T-helper 2 cell treated with Interferon-gamma antibody and Interleukin-4, amounts not matched to agents 5 μg/mL and 100 μg/mL, for 36 hours (primary cell): ENCODE measurements at regions not wholly inside any gene's neighbourhood (a gene's known extent, or its start where the extent isn't known, plus 50 kb on each side); places are given as distances from the start of the nearest gene placed in this dataset.

ENCODE experiments used
- DNase-seq: peaks from one replicate; pipeline ENCODE4 v3.0.0; 2021; ENCODE audit warnings: low spot score
- H3K27ac Mint-ChIP-seq: one replicate; pipeline ENCODE4 v1.8.0; 2021; ENCODE audit warnings: mild to moderate bottlenecking, mixed read lengths
- H3K27me3 Mint-ChIP-seq: one replicate; pipeline ENCODE4 v1.8.0; 2021; ENCODE audit warnings: low read depth, mixed read lengths
- H3K36me3 Mint-ChIP-seq: one replicate; pipeline ENCODE4 v1.8.0; 2021; ENCODE audit warnings: low read depth, mixed read lengths
- H3K4me1 Mint-ChIP-seq: one replicate; pipeline ENCODE4 v1.8.0; 2021; ENCODE audit warnings: low read depth, mixed read lengths
- H3K4me3 Mint-ChIP-seq: one replicate; pipeline ENCODE4 v1.8.0; 2022; ENCODE audit warnings: mild to moderate bottlenecking, moderate library complexity, mixed read lengths
- H3K9me3 Mint-ChIP-seq: one replicate; pipeline ENCODE4 v1.8.0; 2021; ENCODE audit warnings: mixed read lengths

GRCh38 chr18:42632801-42633200 is 482.7 kb downstream of the RIT2 start:
- DNase-seq: no peak
- H3K27ac Mint-ChIP-seq: no peak overlapping the region
- no peaks in the 10 kb centered on the region for H3K36me3 Mint-ChIP-seq
- no peaks in the 10 kb centered on the region for H3K4me1 Mint-ChIP-seq
- H3K4me3 Mint-ChIP-seq: no peak overlapping the region
- H3K9me3 Mint-ChIP-seq: no peaks in the 10 kb centered on the region
- no peaks in the 10 kb centered on the region for H3K27me3 Mint-ChIP-seq

- peaks cover 4% of the 10 kb centered on the region for H3K9me3 Mint-ChIP-seq
- H3K36me3 Mint-ChIP-seq: no peaks in the 10 kb centered on the region
- H3K27me3 Mint-ChIP-seq: no peaks in the 10 kb centered on the region
- no peak overlapping the region for H3K4me3 Mint-ChIP-seq
- no peak overlapping the region for H3K27ac Mint-ChIP-seq
- DNase-seq: no peak
- H3K4me1 Mint-ChIP-seq: no peaks in the 10 kb centered on the region
These were observed 480.0 kb downstream of the RIT2 start for GRCh38 chr18:42635378-42636048.

- no peaks in the 10 kb centered on the region for H3K4me1 Mint-ChIP-seq
These were observed 479.2 kb downstream of the RIT2 start for GRCh38 chr18:42636309-42636708.

GRCh38 chr18:42640160-42640559 is 475.3 kb downstream of the RIT2 start:
- Mint-ChIP-seq H3K36me3 (no peaks in the 10 kb centered on the region), H3K4me1 (no peaks in the 10 kb centered on the region)

More at GRCh38 chr18:42636309-42636708, 479.2 kb downstream of the RIT2 start:
- Mint-ChIP-seq H3K27ac (no peak overlapping the region), H3K4me3 (no peak overlapping the region), H3K9me3 (peaks cover 4% of the 10 kb centered on the region), H3K36me3 (no peaks in the 10 kb centered on the region), H3K27me3 (no peaks in the 10 kb centered on the region)
- no peak for DNase-seq

GRCh38 chr18:42641996-42642395 is 473.5 kb downstream of the RIT2 start:
- DNase-seq: no peak
- Mint-ChIP-seq H3K27ac (no peak overlapping the region), H3K9me3 (peaks cover 9% of the 10 kb centered on the region), H3K36me3 (no peaks in the 10 kb centered on the region), H3K4me3 (no peak overlapping the region), H3K4me1 (no peaks in the 10 kb centered on the region), H3K27me3 (no peaks in the 10 kb centered on the region)

More at GRCh38 chr18:42640160-42640559, 475.3 kb downstream of the RIT2 start:
- no peaks in the 10 kb centered on the region for H3K27me3 Mint-ChIP-seq
- DNase-seq: no peak
- peaks cover 9% of the 10 kb centered on the region for H3K9me3 Mint-ChIP-seq
- no peak overlapping the region for H3K4me3 Mint-ChIP-seq
- H3K27ac Mint-ChIP-seq: no peak overlapping the region

- no peak for DNase-seq
- no peaks in the 10 kb centered on the region for H3K27me3 Mint-ChIP-seq
These were observed 470.8 kb downstream of the RIT2 start for GRCh38 chr18:42644729-42645131.

GRCh38 chr18:42649331-42650035 is 466.0 kb downstream of the RIT2 start:
- Mint-ChIP-seq H3K4me3 (no peak overlapping the region), H3K36me3 (no peaks in the 10 kb centered on the region), H3K27ac (no peak overlapping the region), H3K9me3 (peaks cover 26% of the 10 kb centered on the region), H3K27me3 (no peaks in the 10 kb centered on the region), H3K4me1 (no peaks in the 10 kb centered on the region)
- DNase-seq: no peak

More at GRCh38 chr18:42644729-42645131, 470.8 kb downstream of the RIT2 start:
- no peaks in the 10 kb centered on the region for H3K36me3 Mint-ChIP-seq
- H3K9me3 Mint-ChIP-seq: peaks cover 6% of the 10 kb centered on the region
- H3K27ac Mint-ChIP-seq: no peak overlapping the region
- no peaks in the 10 kb centered on the region for H3K4me1 Mint-ChIP-seq
- H3K4me3 Mint-ChIP-seq: no peak overlapping the region

GRCh38 chr18:42654556-42654955 is 460.9 kb downstream of the RIT2 start:
- H3K4me1 Mint-ChIP-seq: no peaks in the 10 kb centered on the region
- peaks cover 32% of the 10 kb centered on the region for H3K9me3 Mint-ChIP-seq
- H3K4me3 Mint-ChIP-seq: no peak overlapping the region
- no peaks in the 10 kb centered on the region for H3K27me3 Mint-ChIP-seq
- no peaks in the 10 kb centered on the region for H3K36me3 Mint-ChIP-seq
- no peak for DNase-seq
- no peak overlapping the region for H3K27ac Mint-ChIP-seq

- H3K36me3 Mint-ChIP-seq: no peaks in the 10 kb centered on the region
- no peak overlapping the region for H3K27ac Mint-ChIP-seq
- no peak for DNase-seq
- peaks cover 27% of the 10 kb centered on the region for H3K9me3 Mint-ChIP-seq
- H3K4me1 Mint-ChIP-seq: no peaks in the 10 kb centered on the region
- no peaks in the 10 kb centered on the region for H3K27me3 Mint-ChIP-seq
- no peak overlapping the region for H3K4me3 Mint-ChIP-seq
These were observed 457.9 kb downstream of the RIT2 start for GRCh38 chr18:42657551-42657950.

- H3K27me3 Mint-ChIP-seq: no peaks in the 10 kb centered on the region
- no peaks in the 10 kb centered on the region for H3K36me3 Mint-ChIP-seq
- DNase-seq: no peak
- H3K4me1 Mint-ChIP-seq: no peaks in the 10 kb centered on the region
- peaks cover 21% of the 10 kb centered on the region for H3K9me3 Mint-ChIP-seq
- H3K27ac Mint-ChIP-seq: no peak overlapping the region
- no peak overlapping the region for H3K4me3 Mint-ChIP-seq
These were observed 457.3 kb downstream of the RIT2 start for GRCh38 chr18:42658171-42658570.

- H3K36me3 Mint-ChIP-seq: no peaks in the 10 kb centered on the region
- H3K9me3 Mint-ChIP-seq: peaks cover 14% of the 10 kb centered on the region
- no peaks in the 10 kb centered on the region for H3K4me1 Mint-ChIP-seq
- no peak overlapping the region for H3K4me3 Mint-ChIP-seq
- no peak overlapping the region for H3K27ac Mint-ChIP-seq
- DNase-seq: no peak
- no peaks in the 10 kb centered on the region for H3K27me3 Mint-ChIP-seq
These were observed 456.3 kb downstream of the RIT2 start for GRCh38 chr18:42659187-42659586.

- no peaks in the 10 kb centered on the region for H3K36me3 Mint-ChIP-seq
- H3K27me3 Mint-ChIP-seq: no peaks in the 10 kb centered on the region
- peaks cover 8% of the 10 kb centered on the region for H3K9me3 Mint-ChIP-seq
- no peak for DNase-seq
- H3K4me1 Mint-ChIP-seq: no peaks in the 10 kb centered on the region
- H3K27ac Mint-ChIP-seq: no peak overlapping the region
- no peak overlapping the region for H3K4me3 Mint-ChIP-seq
These were observed 444.6 kb downstream of the RIT2 start for GRCh38 chr18:42670860-42671259.

GRCh38 chr18:42675810-42676209 is 439.7 kb downstream of the RIT2 start:
- Mint-ChIP-seq H3K4me1 (no peaks in the 10 kb centered on the region), H3K4me3 (no peak overlapping the region)

GRCh38 chr18:42683094-42683493 is 432.4 kb downstream of the RIT2 start:
- H3K27ac Mint-ChIP-seq: no peak overlapping the region
- H3K4me3 Mint-ChIP-seq: no peak overlapping the region
- H3K4me1 Mint-ChIP-seq: no peaks in the 10 kb centered on the region
- DNase-seq: no peak
- peaks cover 43% of the 10 kb centered on the region for H3K9me3 Mint-ChIP-seq
- no peaks in the 10 kb centered on the region for H3K36me3 Mint-ChIP-seq
- no peaks in the 10 kb centered on the region for H3K27me3 Mint-ChIP-seq

More at GRCh38 chr18:42675810-42676209, 439.7 kb downstream of the RIT2 start:
- DNase-seq: no peak
- no peaks in the 10 kb centered on the region for H3K27me3 Mint-ChIP-seq
- no peak overlapping the region for H3K27ac Mint-ChIP-seq
- peaks cover 4% of the 10 kb centered on the region for H3K9me3 Mint-ChIP-seq
- no peaks in the 10 kb centered on the region for H3K36me3 Mint-ChIP-seq
